Mucosa of gallbladder (tissue), 1 donor: ENCODE measurements at regions not wholly inside any gene's neighbourhood (a gene's known extent, or its start where the extent isn't known, plus 50 kb on each side); places are given as distances from the start of the nearest gene placed in this dataset.

Experiments used
- DNase-seq: peaks from one replicate; pipeline ENCODE4 v3.0.0-alpha.2; 2020; ENCODE audit warnings: low spot score
- donor health status: DM: no; HTN: no; CAD: no.

- DNase-seq, result no peak
These were observed 221.9 kb downstream of the CBLN4 start for GRCh38 chr20:55783381-55783780.

- no peak for DNase-seq
These were observed 222.4 kb downstream of the CBLN4 start for GRCh38 chr20:55782912-55783253.

- DNase-seq, result no peak
These were observed 223.0 kb downstream of the CBLN4 start for GRCh38 chr20:55782224-55782911.

GRCh38 chr20:55778796-55779195, 226.5 kb downstream of the CBLN4 start:
- no peak for DNase-seq

- no peak for DNase-seq
These were observed 227.7 kb downstream of the CBLN4 start for GRCh38 chr20:55777641-55778040.

GRCh38 chr20:55776176-55776575, 229.1 kb downstream of the CBLN4 start:
- DNase-seq, result no peak

- DNase-seq, result no peak
These were observed 230.7 kb downstream of the CBLN4 start for GRCh38 chr20:55774628-55775027.

GRCh38 chr20:55761797-55762196, 243.5 kb downstream of the CBLN4 start:
- DNase-seq, result no peak

GRCh38 chr20:55761100-55761499, 244.2 kb downstream of the CBLN4 start:
- DNase-seq, result no peak

GRCh38 chr20:55760586-55760985, 244.7 kb downstream of the CBLN4 start:
- no peak for DNase-seq

GRCh38 chr20:55755861-55756260, 249.5 kb downstream of the CBLN4 start:
- DNase-seq, result no peak

GRCh38 chr20:55755411-55755810, 249.9 kb downstream of the CBLN4 start:
- no peak for DNase-seq

- no peak for DNase-seq
These were observed 258.6 kb downstream of the CBLN4 start for GRCh38 chr20:55746723-55747122.

- DNase-seq, result no peak
These were observed 259.5 kb downstream of the CBLN4 start for GRCh38 chr20:55745840-55746239.

GRCh38 chr20:55744896-55745295, 260.4 kb downstream of the CBLN4 start:
- no peak for DNase-seq

- no peak for DNase-seq
These were observed 263.5 kb downstream of the CBLN4 start for GRCh38 chr20:55741801-55742200.

- DNase-seq, result no peak
These were observed 265.2 kb downstream of the CBLN4 start for GRCh38 chr20:55740076-55740475.

- DNase-seq, result no peak
These were observed 275.0 kb downstream of the CBLN4 start for GRCh38 chr20:55730321-55730720.

GRCh38 chr20:55714736-55715135, 290.6 kb downstream of the CBLN4 start:
- no peak for DNase-seq

- DNase-seq, result no peak
These were observed 291.2 kb downstream of the CBLN4 start for GRCh38 chr20:55714082-55714481.

- DNase-seq, result no peak
These were observed 300.9 kb downstream of the CBLN4 start for GRCh38 chr20:55704458-55704857.

- DNase-seq, result no peak
These were observed 303.9 kb downstream of the CBLN4 start for GRCh38 chr20:55701467-55701866.

- DNase-seq, result no peak
These were observed 308.8 kb downstream of the CBLN4 start for GRCh38 chr20:55696520-55696919.

GRCh38 chr20:55693641-55694040, 311.7 kb downstream of the CBLN4 start:
- DNase-seq, result no peak
